B cell (primary cell): ENCODE measurements at regions not wholly inside any gene's neighbourhood (a gene's known extent, or its start where the extent isn't known, plus 50 kb on each side); places are given as distances from the start of the nearest gene placed in this dataset.

Experiments
- CTCF ChIP-seq: fragments of 200-600 bp; IDR thresholded peaks from one replicate; pipeline ENCODE4 v1.8.0; 2022; ENCODE audit warnings: antibody characterized with exemption, mild to moderate bottlenecking
- EZH2 ChIP-seq: IDR thresholded peaks from 2 replicates; pipeline ENCODE4 v1.6.1; 2012; ENCODE audit warnings: borderline replicate concordance, low read depth, mild to moderate bottlenecking, moderate library complexity, low read length; ENCODE audit not compliant: insufficient read depth, poor library complexity, severe bottlenecking

GRCh38 chr5:90337449-90338052 lies 72.0 kb downstream of the CETN3 start:
- no peak for TF ChIP-seq CTCF
- no peak for TF ChIP-seq EZH2
